B cell (primary cell): ENCODE measurements at regions not wholly inside any gene's neighbourhood (a gene's known extent, or its start where the extent isn't known, plus 50 kb on each side); places are given as distances from the start of the nearest gene placed in this dataset.
"Not testable (repeated sequence)": the region's sequence is repeated elsewhere in the genome, so short reads cannot be mapped to it uniquely, and the experiment has no call there.

ENCODE experiments used
- EZH2 ChIP-seq: IDR thresholded peaks from 2 replicates; pipeline ENCODE4 v1.6.1; 2012; ENCODE audit warnings: borderline replicate concordance, low read depth, mild to moderate bottlenecking, moderate library complexity, low read length; ENCODE audit not compliant: insufficient read depth, poor library complexity, severe bottlenecking
- TF ChIP-seq, protein P1 (sequence below): fragments of 200-600 bp; IDR thresholded peaks from one replicate; pipeline ENCODE4 v1.8.0; 2022; ENCODE audit warnings: antibody characterized with exemption, mild to moderate bottlenecking

DNA sequence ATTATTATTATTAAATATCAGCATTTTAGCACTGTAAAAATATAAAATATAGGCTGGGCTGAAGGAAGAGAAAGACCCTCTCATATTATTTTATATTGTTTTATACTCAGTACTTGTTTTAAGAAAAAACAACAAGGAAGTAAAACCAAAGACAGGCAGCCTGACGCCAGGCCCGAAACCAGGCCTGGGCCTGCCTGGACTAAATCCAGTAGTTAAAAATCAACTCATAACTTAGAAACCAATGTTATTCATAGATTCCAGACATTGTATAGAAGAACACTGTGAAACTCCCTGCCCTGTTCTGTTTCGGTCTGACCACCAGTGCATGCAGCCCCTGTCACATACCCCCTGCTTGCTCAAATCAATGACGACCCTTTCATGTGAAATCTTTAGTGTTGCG is 420.1 kb upstream of the PABPC4L start:
- TF ChIP-seq, protein P1, sequence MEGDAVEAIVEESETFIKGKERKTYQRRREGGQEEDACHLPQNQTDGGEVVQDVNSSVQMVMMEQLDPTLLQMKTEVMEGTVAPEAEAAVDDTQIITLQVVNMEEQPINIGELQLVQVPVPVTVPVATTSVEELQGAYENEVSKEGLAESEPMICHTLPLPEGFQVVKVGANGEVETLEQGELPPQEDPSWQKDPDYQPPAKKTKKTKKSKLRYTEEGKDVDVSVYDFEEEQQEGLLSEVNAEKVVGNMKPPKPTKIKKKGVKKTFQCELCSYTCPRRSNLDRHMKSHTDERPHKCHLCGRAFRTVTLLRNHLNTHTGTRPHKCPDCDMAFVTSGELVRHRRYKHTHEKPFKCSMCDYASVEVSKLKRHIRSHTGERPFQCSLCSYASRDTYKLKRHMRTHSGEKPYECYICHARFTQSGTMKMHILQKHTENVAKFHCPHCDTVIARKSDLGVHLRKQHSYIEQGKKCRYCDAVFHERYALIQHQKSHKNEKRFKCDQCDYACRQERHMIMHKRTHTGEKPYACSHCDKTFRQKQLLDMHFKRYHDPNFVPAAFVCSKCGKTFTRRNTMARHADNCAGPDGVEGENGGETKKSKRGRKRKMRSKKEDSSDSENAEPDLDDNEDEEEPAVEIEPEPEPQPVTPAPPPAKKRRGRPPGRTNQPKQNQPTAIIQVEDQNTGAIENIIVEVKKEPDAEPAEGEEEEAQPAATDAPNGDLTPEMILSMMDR: not testable (repeated sequence)
- TF ChIP-seq EZH2: not testable (repeated sequence)
